Liver (tissue), 3 donors: ENCODE measurements at regions not wholly inside any gene's neighbourhood (a gene's known extent, or its start where the extent isn't known, plus 50 kb on each side); places are given as distances from the start of the nearest gene placed in this dataset.

Experiments used
- EGR1 ChIP-seq, 2 donors: IDR thresholded peaks; 2 replicates each; pipeline ENCODE4 v1.6.1; 2016 to 2018; ENCODE audit warnings: antibody characterized with exemption in 2 of 2, low read depth in 2 of 2
- GABPA ChIP-seq, 2 donors: IDR thresholded peaks in 1 of 2; conservative IDR thresholded peaks in 1 of 2; 2 replicates each; pipeline ENCODE4 v1.6.1; 2016; ENCODE audit warnings: antibody characterized with exemption in 2 of 2, mild to moderate bottlenecking in 1 of 2, moderate library complexity in 1 of 2
- TAF1 ChIP-seq: conservative IDR thresholded peaks from 2 replicates; pipeline ENCODE4 v1.6.1; 2016; ENCODE audit warnings: antibody characterized with exemption, mild to moderate bottlenecking
- TF ChIP-seq, protein P1 (sequence below): fragments of 150-350 bp; IDR thresholded peaks from 2 replicates; pipeline ENCODE4 v1.5.1; 2017; ENCODE audit warnings: improper control_type of control experiment, low read depth, low read length; ENCODE audit not compliant: missing input control
- TF ChIP-seq, protein P2 (sequence below): IDR thresholded peaks from 2 replicates; pipeline ENCODE4 v1.6.1; 2016; ENCODE audit warnings: antibody characterized with exemption
- TF ChIP-seq, protein P3 (sequence below): IDR thresholded peaks from 2 replicates; pipeline ENCODE4 v1.6.1; 2016; ENCODE audit warnings: antibody characterized with exemption, mild to moderate bottlenecking
- TF ChIP-seq, protein P4 (sequence below): IDR thresholded peaks from 2 replicates; pipeline ENCODE4 v1.6.1; 2016; ENCODE audit warnings: antibody characterized with exemption
- donor health status: healthy.
- donor health status: healthy.

DNA sequence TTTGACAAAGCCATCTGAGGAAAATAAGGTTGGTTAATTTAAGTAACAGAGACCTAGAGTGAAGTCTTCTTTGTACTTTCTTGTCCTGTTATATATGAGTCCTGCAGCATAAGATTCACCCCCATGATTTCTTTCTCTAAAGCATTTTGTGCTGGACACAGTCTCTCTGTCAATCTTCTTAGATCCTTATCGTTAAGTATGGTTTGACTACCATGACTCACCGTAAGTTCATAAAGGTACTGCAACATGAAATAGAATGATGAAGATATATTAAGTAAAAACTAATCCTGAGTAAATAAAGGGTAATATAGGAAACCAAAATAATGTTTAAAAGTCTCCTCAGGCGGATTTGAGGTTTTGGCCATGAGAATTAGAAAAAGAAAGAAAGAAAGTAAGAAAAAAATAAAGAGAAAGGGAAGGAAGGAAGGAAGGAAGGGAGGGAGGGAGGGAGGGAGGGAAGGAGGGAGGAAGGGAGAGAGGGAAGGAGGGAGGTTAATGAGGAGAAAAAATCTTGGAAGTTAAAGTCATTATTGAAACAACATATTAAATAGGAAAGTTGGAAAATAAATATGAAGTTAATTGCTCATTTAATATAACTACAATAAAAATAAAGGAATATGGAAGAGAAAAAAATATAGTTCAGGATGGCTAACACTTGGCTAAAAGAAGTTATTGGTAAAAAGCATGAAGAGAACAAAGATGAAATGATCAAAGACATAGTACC, 980.3 kb upstream of the CDH2 start:
- TF ChIP-seq, protein P1, sequence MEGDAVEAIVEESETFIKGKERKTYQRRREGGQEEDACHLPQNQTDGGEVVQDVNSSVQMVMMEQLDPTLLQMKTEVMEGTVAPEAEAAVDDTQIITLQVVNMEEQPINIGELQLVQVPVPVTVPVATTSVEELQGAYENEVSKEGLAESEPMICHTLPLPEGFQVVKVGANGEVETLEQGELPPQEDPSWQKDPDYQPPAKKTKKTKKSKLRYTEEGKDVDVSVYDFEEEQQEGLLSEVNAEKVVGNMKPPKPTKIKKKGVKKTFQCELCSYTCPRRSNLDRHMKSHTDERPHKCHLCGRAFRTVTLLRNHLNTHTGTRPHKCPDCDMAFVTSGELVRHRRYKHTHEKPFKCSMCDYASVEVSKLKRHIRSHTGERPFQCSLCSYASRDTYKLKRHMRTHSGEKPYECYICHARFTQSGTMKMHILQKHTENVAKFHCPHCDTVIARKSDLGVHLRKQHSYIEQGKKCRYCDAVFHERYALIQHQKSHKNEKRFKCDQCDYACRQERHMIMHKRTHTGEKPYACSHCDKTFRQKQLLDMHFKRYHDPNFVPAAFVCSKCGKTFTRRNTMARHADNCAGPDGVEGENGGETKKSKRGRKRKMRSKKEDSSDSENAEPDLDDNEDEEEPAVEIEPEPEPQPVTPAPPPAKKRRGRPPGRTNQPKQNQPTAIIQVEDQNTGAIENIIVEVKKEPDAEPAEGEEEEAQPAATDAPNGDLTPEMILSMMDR: no peak
- TF ChIP-seq, protein P2, sequence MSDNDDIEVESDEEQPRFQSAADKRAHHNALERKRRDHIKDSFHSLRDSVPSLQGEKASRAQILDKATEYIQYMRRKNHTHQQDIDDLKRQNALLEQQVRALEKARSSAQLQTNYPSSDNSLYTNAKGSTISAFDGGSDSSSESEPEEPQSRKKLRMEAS: no peak
- TF ChIP-seq EGR1 (IDR thresholded peaks at IDR 0.05; ENCODE audit: low read depth in 2 of 2): no peak
- TF ChIP-seq, protein P3, sequence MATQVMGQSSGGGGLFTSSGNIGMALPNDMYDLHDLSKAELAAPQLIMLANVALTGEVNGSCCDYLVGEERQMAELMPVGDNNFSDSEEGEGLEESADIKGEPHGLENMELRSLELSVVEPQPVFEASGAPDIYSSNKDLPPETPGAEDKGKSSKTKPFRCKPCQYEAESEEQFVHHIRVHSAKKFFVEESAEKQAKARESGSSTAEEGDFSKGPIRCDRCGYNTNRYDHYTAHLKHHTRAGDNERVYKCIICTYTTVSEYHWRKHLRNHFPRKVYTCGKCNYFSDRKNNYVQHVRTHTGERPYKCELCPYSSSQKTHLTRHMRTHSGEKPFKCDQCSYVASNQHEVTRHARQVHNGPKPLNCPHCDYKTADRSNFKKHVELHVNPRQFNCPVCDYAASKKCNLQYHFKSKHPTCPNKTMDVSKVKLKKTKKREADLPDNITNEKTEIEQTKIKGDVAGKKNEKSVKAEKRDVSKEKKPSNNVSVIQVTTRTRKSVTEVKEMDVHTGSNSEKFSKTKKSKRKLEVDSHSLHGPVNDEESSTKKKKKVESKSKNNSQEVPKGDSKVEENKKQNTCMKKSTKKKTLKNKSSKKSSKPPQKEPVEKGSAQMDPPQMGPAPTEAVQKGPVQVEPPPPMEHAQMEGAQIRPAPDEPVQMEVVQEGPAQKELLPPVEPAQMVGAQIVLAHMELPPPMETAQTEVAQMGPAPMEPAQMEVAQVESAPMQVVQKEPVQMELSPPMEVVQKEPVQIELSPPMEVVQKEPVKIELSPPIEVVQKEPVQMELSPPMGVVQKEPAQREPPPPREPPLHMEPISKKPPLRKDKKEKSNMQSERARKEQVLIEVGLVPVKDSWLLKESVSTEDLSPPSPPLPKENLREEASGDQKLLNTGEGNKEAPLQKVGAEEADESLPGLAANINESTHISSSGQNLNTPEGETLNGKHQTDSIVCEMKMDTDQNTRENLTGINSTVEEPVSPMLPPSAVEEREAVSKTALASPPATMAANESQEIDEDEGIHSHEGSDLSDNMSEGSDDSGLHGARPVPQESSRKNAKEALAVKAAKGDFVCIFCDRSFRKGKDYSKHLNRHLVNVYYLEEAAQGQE: no peak
- no peak for TF ChIP-seq GABPA (IDR thresholded peaks at IDR 0.05 in 1 of 2, conservative IDR thresholded peaks at IDR 0.05 in 1 of 2)
- TF ChIP-seq, protein P4, sequence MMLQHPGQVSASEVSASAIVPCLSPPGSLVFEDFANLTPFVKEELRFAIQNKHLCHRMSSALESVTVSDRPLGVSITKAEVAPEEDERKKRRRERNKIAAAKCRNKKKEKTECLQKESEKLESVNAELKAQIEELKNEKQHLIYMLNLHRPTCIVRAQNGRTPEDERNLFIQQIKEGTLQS: no peak
- TF ChIP-seq TAF1: no peak
